ENCODE measurements at regions not wholly inside any gene's neighbourhood (a gene's known extent, or its start where the extent isn't known, plus 50 kb on each side); places are given as distances from the start of the nearest gene placed in this dataset.
"Not testable (repeated sequence)": the region's sequence is repeated elsewhere in the genome, so short reads cannot be mapped to it uniquely, and the experiment has no call there.

- no peak for DNase-seq
Observed at GRCh38 chr20:40309731-40310130, 379.3 kb downstream of the MAFB start.

- DNase-seq = no peak
Observed at GRCh38 chr20:40307997-40308396, 381.0 kb downstream of the MAFB start.

DNA sequence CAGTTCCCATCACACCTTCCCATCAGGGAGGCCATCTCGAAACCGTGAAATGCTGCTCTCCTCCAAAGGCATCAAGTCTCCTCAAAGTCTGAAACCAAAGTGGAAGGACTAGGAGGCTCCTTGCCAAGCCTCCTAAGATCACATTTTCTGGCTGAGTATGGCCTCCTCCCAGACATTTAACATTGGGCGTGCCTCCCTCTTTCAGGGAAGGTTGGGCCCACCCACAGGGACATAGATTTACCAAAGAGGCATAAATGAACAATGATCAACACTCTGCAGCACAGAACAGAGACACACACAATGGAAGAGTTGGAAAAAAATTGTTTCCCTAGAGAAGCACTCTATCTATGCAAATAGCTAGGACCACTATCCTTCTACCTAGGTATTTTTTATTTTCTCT is 381.8 kb downstream of the MAFB start:
- DNase-seq = no peak

GRCh38 chr20:40305303-40305702 is 383.7 kb downstream of the MAFB start:
- no peak for DNase-seq

DNA sequence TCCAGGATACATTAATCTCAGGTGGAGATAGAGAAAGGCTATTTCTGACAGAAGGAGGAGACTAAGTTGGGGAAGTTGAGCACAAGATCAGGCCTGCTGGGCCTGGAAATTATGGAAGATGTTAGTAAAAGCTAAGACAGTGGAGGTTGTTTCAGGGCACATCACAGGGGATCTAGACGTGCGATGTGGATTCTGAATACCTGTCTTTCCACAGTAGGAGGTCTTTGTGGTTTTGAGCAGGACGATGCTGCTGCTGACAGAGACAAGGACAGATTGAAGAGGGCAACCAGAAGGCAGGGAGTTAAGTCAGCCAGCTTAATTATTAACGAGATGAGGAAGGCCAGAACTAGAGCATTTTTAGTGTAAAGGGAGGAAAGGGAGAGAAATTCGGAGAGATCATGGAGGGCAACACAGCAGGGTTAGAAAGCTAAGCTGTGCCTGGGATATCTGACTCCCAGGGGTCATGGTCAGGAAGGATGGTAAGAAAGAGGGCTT is 384.9 kb downstream of the MAFB start:
- no peak for DNase-seq

DNA sequence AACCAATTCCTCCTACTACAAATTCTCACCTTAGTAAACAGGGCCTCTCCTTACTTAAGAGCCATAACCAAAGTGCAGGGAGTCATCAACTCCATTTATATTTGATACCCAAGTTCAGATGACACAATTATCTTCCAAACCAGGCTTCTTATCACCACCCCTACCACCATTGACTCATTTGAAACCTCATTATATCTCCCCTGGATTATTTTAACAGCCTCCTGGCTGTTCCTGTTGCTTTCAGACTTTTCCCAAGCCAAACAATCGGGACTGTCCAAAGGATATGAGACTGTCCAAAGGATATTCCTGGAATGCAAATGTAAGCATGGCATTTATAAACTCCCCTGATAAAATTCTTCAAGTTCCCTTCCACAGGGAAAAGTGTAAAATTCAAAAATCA is 394.3 kb downstream of the MAFB start:
- no peak for DNase-seq

- DNase-seq = no peak
Observed at GRCh38 chr20:40294175-40294574, 394.9 kb downstream of the MAFB start.

- no peak for DNase-seq
Observed at GRCh38 chr20:40293740-40294139, 395.3 kb downstream of the MAFB start.

DNA sequence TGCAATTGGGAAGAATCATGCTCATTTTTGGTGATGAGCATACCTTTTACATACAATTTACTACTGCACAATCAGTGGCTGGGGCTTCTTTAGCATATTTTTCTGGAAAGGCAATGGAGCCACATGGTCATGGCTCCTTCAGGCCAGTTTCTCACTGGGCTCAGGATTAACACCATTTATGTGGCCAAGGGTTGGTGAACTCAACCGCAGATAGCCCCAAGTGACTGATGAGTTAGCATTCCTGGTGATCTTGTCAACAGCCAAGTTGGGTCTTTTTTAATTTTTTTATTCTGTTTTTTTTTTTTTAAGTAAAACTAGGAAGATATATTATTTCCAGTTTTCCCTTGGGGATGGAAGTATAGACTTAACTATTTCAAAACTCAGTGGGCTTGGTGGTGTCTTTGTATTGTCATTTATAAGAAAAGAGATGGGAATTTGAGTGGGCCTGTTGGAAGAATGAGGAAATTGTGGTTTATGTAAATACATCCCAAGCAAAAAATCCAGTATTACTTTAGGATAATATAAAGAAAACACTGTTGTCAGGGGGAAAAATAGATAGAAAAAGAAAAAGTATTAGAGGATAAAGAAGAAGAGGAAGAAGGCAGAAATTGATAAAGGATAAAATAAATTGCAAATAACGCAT is 397.4 kb downstream of the MAFB start:
- no peak for DNase-seq

- no peak for DNase-seq
Observed at GRCh38 chr20:40287683-40288082, 401.4 kb downstream of the MAFB start.

GRCh38 chr20:40286975-40287531 is 402.0 kb downstream of the MAFB start:
- DNase-seq = no peak

DNA sequence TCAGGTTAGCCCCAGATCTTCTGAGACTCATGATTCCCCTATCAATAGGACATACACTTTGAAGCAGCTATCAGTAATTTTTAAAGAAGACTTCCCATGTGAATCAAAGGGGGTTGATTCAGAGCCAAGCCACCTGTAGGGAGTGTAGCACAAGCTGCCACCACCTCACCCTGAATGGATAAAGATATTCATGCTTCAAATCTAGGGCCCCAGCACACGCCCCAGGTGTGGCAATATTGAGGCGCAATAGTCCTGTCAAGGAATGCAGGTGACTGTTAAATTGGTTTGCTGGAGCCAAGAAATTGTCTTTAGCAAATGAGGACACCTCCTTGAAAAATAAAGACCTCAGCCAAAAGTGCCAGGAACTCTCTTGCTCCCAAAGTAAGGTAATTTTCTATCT is 404.4 kb downstream of the MAFB start:
- DNase-seq = no peak

- DNase-seq = no peak
Observed at GRCh38 chr20:40283689-40284088, 405.3 kb downstream of the MAFB start.

- DNase-seq = no peak
Observed at GRCh38 chr20:40282941-40283340, 406.1 kb downstream of the MAFB start.

GRCh38 chr20:40282541-40282940 is 406.5 kb downstream of the MAFB start:
- no peak for DNase-seq

DNA sequence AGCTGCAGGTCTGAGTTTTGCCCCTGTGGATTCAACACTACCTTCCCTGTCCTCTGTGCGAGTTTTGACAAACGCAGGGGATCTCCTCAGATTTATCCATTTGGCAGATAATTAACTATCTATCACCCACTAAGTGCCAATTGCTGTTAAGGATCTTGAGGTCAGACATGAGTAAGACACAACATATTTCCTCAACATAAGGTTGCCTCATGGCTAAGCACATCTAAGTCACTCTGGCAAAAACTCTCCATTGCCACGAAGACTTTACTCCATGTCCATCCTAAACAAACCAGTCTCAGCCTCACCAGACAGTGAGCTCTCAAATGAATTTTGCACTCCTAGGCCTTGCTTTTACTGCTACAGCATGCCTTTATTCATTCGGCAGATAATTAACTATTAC is 408.4 kb downstream of the MAFB start:
- DNase-seq = no peak

- DNase-seq = no peak
Observed at GRCh38 chr20:40279390-40279789, 409.6 kb downstream of the MAFB start.

DNA sequence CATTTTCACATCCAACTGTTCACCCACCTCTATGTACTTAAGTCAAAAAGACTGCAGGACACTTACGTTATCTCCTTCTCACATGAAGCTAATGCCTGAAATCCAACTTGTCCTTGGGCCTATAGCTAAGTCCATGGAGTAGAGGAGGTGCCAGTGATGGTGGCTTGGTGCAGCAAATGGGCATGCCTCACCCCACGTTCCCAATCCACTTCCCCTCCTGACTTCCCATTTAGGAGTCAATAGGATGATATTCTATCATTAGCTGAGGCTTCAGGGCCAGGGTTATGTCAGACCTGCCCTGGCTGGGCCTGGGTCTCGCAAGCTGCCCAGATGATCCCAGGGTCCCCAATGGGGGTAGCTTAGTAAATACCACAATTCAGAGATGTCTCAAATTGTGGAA is 410.4 kb downstream of the MAFB start:
- no peak for DNase-seq

- no peak for DNase-seq
Observed at GRCh38 chr20:40276301-40276700, 412.7 kb downstream of the MAFB start.

GRCh38 chr20:40275738-40276137 is 413.3 kb downstream of the MAFB start:
- DNase-seq = no peak

GRCh38 chr20:40274912-40275533 is 414.0 kb downstream of the MAFB start:
- DNase-seq = no peak

GRCh38 chr20:40269274-40269673 is 419.8 kb downstream of the MAFB start:
- not testable (repeated sequence) for DNase-seq

- DNase-seq = no peak
Observed at GRCh38 chr20:40268321-40269075, 420.5 kb downstream of the MAFB start.

Data from NCI-H2081 (cell line).